Liver (tissue), 8 donors: ENCODE measurements at regions not wholly inside any gene's neighbourhood (a gene's known extent, or its start where the extent isn't known, plus 50 kb on each side); places are given as distances from the start of the nearest gene placed in this dataset.
"Not testable (repeated sequence)": the region's sequence is repeated elsewhere in the genome, so short reads cannot be mapped to it uniquely, and the experiment has no call there.

Experiments
- DNase-seq: peaks from one replicate; pipeline ENCODE4 v3.0.0-alpha.2; 2017; ENCODE audit warnings: low spot score
- H3K27ac ChIP-seq, 2 donors: one replicate each; pipeline ENCODE4 v1.7.0; 2013; ENCODE audit warnings: inconsistent platforms in 2 of 2, low read length in 2 of 2, control low read depth in 1 of 2, low read depth in 1 of 2, mild to moderate bottlenecking in 1 of 2
- H3K27me3 ChIP-seq, 4 donors: one replicate each; pipeline versions ENCODE4 v1.6.1 to v1.7.0; 2013; ENCODE audit warnings: low read length in 3 of 4, inconsistent platforms in 1 of 4, mild to moderate bottlenecking in 1 of 4, moderate library complexity in 1 of 4; ENCODE audit not compliant: control insufficient read depth in 4 of 4, insufficient read depth in 4 of 4
- H3K36me3 ChIP-seq, 4 donors: one replicate each; pipeline versions ENCODE4 v1.6.1 to v1.7.0; 2013; ENCODE audit warnings: low read length in 3 of 4, mild to moderate bottlenecking in 3 of 4, low read depth in 1 of 4, moderate library complexity in 1 of 4; ENCODE audit not compliant: control insufficient read depth in 4 of 4, insufficient read depth in 3 of 4
- H3K4me1 ChIP-seq, 4 donors: one replicate each; pipeline versions ENCODE4 v1.6.1 to v1.7.0; 2013; ENCODE audit warnings: low read length in 3 of 4, mild to moderate bottlenecking in 3 of 4, moderate library complexity in 1 of 4; ENCODE audit not compliant: control insufficient read depth in 4 of 4, insufficient read depth in 4 of 4
- H3K4me3 ChIP-seq, 3 donors: one replicate each; pipeline versions ENCODE4 v1.6.1 to v1.7.0; 2013; ENCODE audit warnings: low read length in 3 of 3, control low read depth in 1 of 3, low read depth in 1 of 3, mild to moderate bottlenecking in 1 of 3
- H3K9ac ChIP-seq, 2 donors: one replicate each; pipeline ENCODE4 v1.7.0; 2013; ENCODE audit warnings: low read length in 2 of 2, mild to moderate bottlenecking in 2 of 2, moderate library complexity in 2 of 2, control low read depth in 1 of 2, low read depth in 1 of 2
- H3K9me3 ChIP-seq, 4 donors: one replicate each; pipeline versions ENCODE4 v1.6.1 to v1.7.0; 2013; ENCODE audit warnings: low read length in 3 of 4; ENCODE audit not compliant: control insufficient read depth in 4 of 4
- ATF3 ChIP-seq: IDR thresholded peaks from 2 replicates; pipeline ENCODE4 v1.6.1; 2016; ENCODE audit warnings: antibody characterized with exemption
- CTCF ChIP-seq: fragments of 150-350 bp; IDR thresholded peaks from 2 replicates; pipeline ENCODE4 v1.5.1; 2017; ENCODE audit warnings: improper control_type of control experiment, low read depth, low read length; ENCODE audit not compliant: missing input control
- EGR1 ChIP-seq, 2 donors: IDR thresholded peaks; 2 replicates each; pipeline ENCODE4 v1.6.1; 2016 to 2018; ENCODE audit warnings: antibody characterized with exemption in 2 of 2, low read depth in 2 of 2
- FOXA1 ChIP-seq: IDR thresholded peaks from 2 replicates; pipeline ENCODE4 v1.6.1; 2016; ENCODE audit warnings: antibody characterized with exemption
- FOXA2 ChIP-seq: IDR thresholded peaks from 2 replicates; pipeline ENCODE4 v1.6.1; 2016; ENCODE audit warnings: antibody characterized with exemption
- GABPA ChIP-seq, 2 donors: IDR thresholded peaks in 1 of 2; conservative IDR thresholded peaks in 1 of 2; 2 replicates each; pipeline ENCODE4 v1.6.1; 2016; ENCODE audit warnings: antibody characterized with exemption in 2 of 2, mild to moderate bottlenecking in 1 of 2, moderate library complexity in 1 of 2
- HNF4A ChIP-seq, 2 donors: conservative IDR thresholded peaks; 2 replicates each; pipeline ENCODE4 v1.6.1; 2016; ENCODE audit warnings: antibody characterized with exemption in 2 of 2, mild to moderate bottlenecking in 2 of 2
- HNF4G ChIP-seq: IDR thresholded peaks from 2 replicates; pipeline ENCODE4 v1.6.1; 2016; ENCODE audit warnings: antibody characterized with exemption
- JUND ChIP-seq, 2 donors: IDR thresholded peaks; 2 replicates each; pipeline ENCODE4 v1.6.1; 2016; ENCODE audit warnings: antibody characterized with exemption in 2 of 2
- MAX ChIP-seq: IDR thresholded peaks from 2 replicates; pipeline ENCODE4 v1.6.1; 2016; ENCODE audit warnings: antibody characterized with exemption
- NR2F2 ChIP-seq: IDR thresholded peaks from 2 replicates; pipeline ENCODE4 v1.6.1; 2016; ENCODE audit warnings: antibody characterized with exemption
- RAD21 ChIP-seq, 2 donors: IDR thresholded peaks; 2 replicates each; pipeline ENCODE4 v1.6.1; 2016; ENCODE audit warnings: antibody characterized with exemption in 2 of 2, mild to moderate bottlenecking in 2 of 2
- REST ChIP-seq: IDR thresholded peaks from 2 replicates; pipeline ENCODE4 v1.6.1; 2016; ENCODE audit warnings: antibody characterized with exemption, mild to moderate bottlenecking
- RXRA ChIP-seq, 2 donors: IDR thresholded peaks; 2 replicates each; pipeline ENCODE4 v1.6.1; 2017 to 2018; ENCODE audit warnings: antibody characterized with exemption in 2 of 2, mild to moderate bottlenecking in 1 of 2
- SP1 ChIP-seq: IDR thresholded peaks from 2 replicates; pipeline ENCODE4 v1.6.1; 2018; ENCODE audit warnings: antibody characterized with exemption, mild to moderate bottlenecking
- TAF1 ChIP-seq: conservative IDR thresholded peaks from 2 replicates; pipeline ENCODE4 v1.6.1; 2016; ENCODE audit warnings: antibody characterized with exemption, mild to moderate bottlenecking
- YY1 ChIP-seq: IDR thresholded peaks from 2 replicates; pipeline ENCODE4 v1.6.1; 2016; ENCODE audit warnings: antibody characterized with exemption, mild to moderate bottlenecking
- ZBTB33 ChIP-seq: IDR thresholded peaks from 2 replicates; pipeline ENCODE4 v1.6.1; 2016; ENCODE audit warnings: antibody characterized with exemption
- WGBS: extraction: QIAGEN DNeasy Blood & Tissue Kit; methylation state at CpG from one replicate; pipeline ENCODE4 v1.1.7; 2013; 5-methylcytosine and 5-hydroxymethylcytosine counted together
- donor health status: healthy.
- donor health status: healthy.
- donor health status: healthy.
- donor health status: healthy.
- donor health status: healthy.

- no peak for TF ChIP-seq REST
- TF ChIP-seq NR2F2 = no peak
- TF ChIP-seq FOXA2 = no peak
- no peak for TF ChIP-seq HNF4A (conservative IDR thresholded peaks at IDR 0.05)
- TF ChIP-seq SP1 = no peak
- no peak for TF ChIP-seq EGR1 (IDR thresholded peaks at IDR 0.05; ENCODE audit: low read depth in 2 of 2)
- TF ChIP-seq JUND (IDR thresholded peaks at IDR 0.05) = no peak
Measured at GRCh38 chr7:1302936-1303335, 70.3 kb downstream of the UNCX start (continued).

GRCh38 chr7:1304011-1304410 lies 71.3 kb downstream of the UNCX start:
- not testable (repeated sequence) for H3K36me3 ChIP-seq, H3K4me3 ChIP-seq, H3K9ac ChIP-seq, DNase-seq, H3K4me1 ChIP-seq, H3K27me3 ChIP-seq, H3K27ac ChIP-seq, H3K9me3 ChIP-seq
- 67% methylated on average over 15 of the region's 15 CpGs for WGBS

- H3K9me3 ChIP-seq = no peaks in the 10 kb centered on the region
- 85% methylated on average over 5 of the region's 5 CpGs for WGBS
- no peaks in the 10 kb centered on the region for H3K4me1 ChIP-seq
- H3K9ac ChIP-seq = no peak overlapping the region
- no peak for TF ChIP-seq SP1
- TF ChIP-seq RAD21 (IDR thresholded peaks at IDR 0.05) = no peak
- TF ChIP-seq YY1 = no peak
- no peak for TF ChIP-seq EGR1 (IDR thresholded peaks at IDR 0.05; ENCODE audit: low read depth in 2 of 2)
- TF ChIP-seq CTCF = no peak
- TF ChIP-seq REST = no peak
- no peak for TF ChIP-seq MAX
- no peak for TF ChIP-seq FOXA2
- TF ChIP-seq RXRA (IDR thresholded peaks at IDR 0.05) = no peak
- TF ChIP-seq ATF3 = no peak
- no peak for TF ChIP-seq FOXA1
- no peak for TF ChIP-seq HNF4A (conservative IDR thresholded peaks at IDR 0.05)
- no peak for TF ChIP-seq ZBTB33
- TF ChIP-seq TAF1 = no peak
- no peak for TF ChIP-seq GABPA (IDR thresholded peaks at IDR 0.05 in 1 of 2, conservative IDR thresholded peaks at IDR 0.05 in 1 of 2)
- no peak for TF ChIP-seq NR2F2
- no peak for TF ChIP-seq HNF4G
- no peak for TF ChIP-seq JUND (IDR thresholded peaks at IDR 0.05)
- DNase-seq = no peak
- H3K27me3 ChIP-seq = peaks cover 0 to 2% (median 0%) of the 10 kb centered on the region in 4 donors
- no peaks in the 10 kb centered on the region for H3K36me3 ChIP-seq
- no peak overlapping the region for H3K4me3 ChIP-seq
- H3K27ac ChIP-seq = no peak overlapping the region
Measured at GRCh38 chr7:1305873-1306272, 73.2 kb downstream of the UNCX start.
